Neural cell (in vitro differentiated cells): ENCODE measurements at regions not wholly inside any gene's neighbourhood (a gene's known extent, or its start where the extent isn't known, plus 50 kb on each side); places are given as distances from the start of the nearest gene placed in this dataset.

Experiments
- H2AFZ ChIP-seq: fragments of 200-600, 300-800 bp; sonication (generic), shearing (Covaris generic); 2 replicates; pipeline ENCODE4 v1.6.0; 2014; ENCODE audit warnings: low read depth, mild to moderate bottlenecking, antibody characterized with exemption, low read length, moderate library complexity
- H3F3A ChIP-seq: fragments of 200-600 bp; shearing (Covaris generic); 2 replicates; pipeline ENCODE4 v1.6.1; 2016; ENCODE audit warnings: mild to moderate bottlenecking, moderate library complexity, mixed read lengths, antibody characterized with exemption, low read length; ENCODE audit not compliant: insufficient read depth, poor library complexity, severe bottlenecking
- H3K27ac ChIP-seq: fragments of 200-600, 300-800 bp; sonication (generic), shearing (Covaris generic); 2 replicates; pipeline ENCODE4 v1.5.1; 2014; ENCODE audit warnings: mild to moderate bottlenecking, low read length, moderate library complexity
- H3K27me3 ChIP-seq: fragments of 300-800, 200-600 bp; sonication (generic), shearing (Covaris generic); 2 replicates; pipeline ENCODE4 v1.6.0; 2014; ENCODE audit warnings: mild to moderate bottlenecking, low read depth, low read length, moderate library complexity; ENCODE audit not compliant: insufficient read depth
- H3K36me3 ChIP-seq: fragments of 300-800, 200-600 bp; sonication (generic), shearing (Covaris generic); 2 replicates; pipeline ENCODE4 v1.5.1; 2014; ENCODE audit warnings: mild to moderate bottlenecking, antibody characterized with exemption, low read length, moderate library complexity; ENCODE audit not compliant: insufficient read depth
- H3K4me2 ChIP-seq: fragments of 300-800, 200-600 bp; sonication (generic), shearing (Covaris generic); 2 replicates; pipeline ENCODE4 v1.6.0; 2014; ENCODE audit warnings: mild to moderate bottlenecking, low read length
- H3K4me3 ChIP-seq: fragments of 300-800, 200-600 bp; sonication (generic), shearing (Covaris generic); 2 replicates; pipeline ENCODE4 v1.5.1; 2014; ENCODE audit warnings: mild to moderate bottlenecking, low read length, moderate library complexity
- H3K79me2 ChIP-seq: fragments of 200-600 bp; shearing (Covaris generic); replicated peaks from 2 replicates; pipeline ENCODE4 v1.6.0; 2014; ENCODE audit warnings: mild to moderate bottlenecking, low read length, moderate library complexity; ENCODE audit not compliant: insufficient read depth
- H3K9ac ChIP-seq: fragments of 300-800, 200-600 bp; sonication (generic), shearing (Covaris generic); 2 replicates; pipeline ENCODE4 v1.6.1; 2016; ENCODE audit warnings: mild to moderate bottlenecking, low read length, mixed read lengths
- H3K9me2 ChIP-seq: fragments of 200-600 bp; shearing (Covaris generic); 2 replicates; pipeline ENCODE4 v1.6.1; 2016; ENCODE audit warnings: mild to moderate bottlenecking, low read length, mixed read lengths; ENCODE audit not compliant: insufficient read depth
- H3K9me3 ChIP-seq: fragments of 200-600, 300-800 bp; sonication (generic), shearing (Covaris generic); 2 replicates; pipeline ENCODE4 v1.6.1; 2016; ENCODE audit warnings: mild to moderate bottlenecking, mixed run types, low read length, moderate library complexity, mixed read lengths
- H4K20me1 ChIP-seq: fragments of 200-600 bp; shearing (Covaris generic); 2 replicates; pipeline ENCODE4 v1.6.1; 2016; ENCODE audit warnings: mild to moderate bottlenecking, mixed run types; ENCODE audit not compliant: insufficient read depth
- EP300 ChIP-seq: fragments of 450-650 bp; conservative IDR thresholded peaks from 2 replicates; pipeline ENCODE4 v1.6.1; 2014; ENCODE audit warnings: antibody characterized with exemption, mild to moderate bottlenecking, moderate library complexity; ENCODE audit not compliant: poor library complexity, severe bottlenecking
- EZH2 ChIP-seq: fragments of 200-600, 300-800 bp; shearing (Covaris generic), sonication (generic); IDR thresholded peaks from 2 replicates; pipeline ENCODE4 v1.6.1; 2014; ENCODE audit warnings: antibody characterized with exemption, low read length, borderline replicate concordance, mild to moderate bottlenecking; ENCODE audit not compliant: insufficient read depth, poor library complexity, severe bottlenecking
- MXI1 ChIP-seq: fragments of 450-650 bp; conservative IDR thresholded peaks from 2 replicates; pipeline ENCODE4 v1.6.1; 2014; ENCODE audit warnings: antibody characterized with exemption, mild to moderate bottlenecking; ENCODE audit not compliant: poor library complexity, severe bottlenecking
- POLR2AphosphoS5 ChIP-seq: IDR thresholded peaks from 2 replicates; pipeline ENCODE4 v1.6.1; 2012
- RAD21 ChIP-seq: fragments of 450-650 bp; conservative IDR thresholded peaks from 2 replicates; pipeline ENCODE4 v1.6.1; 2014; ENCODE audit warnings: antibody characterized with exemption, mild to moderate bottlenecking, moderate library complexity
- SMC3 ChIP-seq: fragments of 450-650 bp; conservative IDR thresholded peaks from 2 replicates; pipeline ENCODE4 v1.6.1; 2014; ENCODE audit warnings: antibody characterized with exemption, mild to moderate bottlenecking, moderate library complexity; ENCODE audit not compliant: poor library complexity
- TAF1 ChIP-seq: IDR thresholded peaks from 2 replicates; pipeline ENCODE4 v1.6.1; 2012; ENCODE audit warnings: low read depth
- TF ChIP-seq, protein P1 (sequence below): IDR thresholded peaks from 2 replicates; pipeline ENCODE4 v1.6.1; 2012; ENCODE audit warnings: borderline replicate concordance
- TF ChIP-seq, protein P2 (sequence below): fragments of 450-650 bp; IDR thresholded peaks from 2 replicates; pipeline ENCODE4 v1.5.1; 2014; ENCODE audit warnings: antibody characterized with exemption, mild to moderate bottlenecking, moderate library complexity; ENCODE audit not compliant: poor library complexity, severe bottlenecking

DNA sequence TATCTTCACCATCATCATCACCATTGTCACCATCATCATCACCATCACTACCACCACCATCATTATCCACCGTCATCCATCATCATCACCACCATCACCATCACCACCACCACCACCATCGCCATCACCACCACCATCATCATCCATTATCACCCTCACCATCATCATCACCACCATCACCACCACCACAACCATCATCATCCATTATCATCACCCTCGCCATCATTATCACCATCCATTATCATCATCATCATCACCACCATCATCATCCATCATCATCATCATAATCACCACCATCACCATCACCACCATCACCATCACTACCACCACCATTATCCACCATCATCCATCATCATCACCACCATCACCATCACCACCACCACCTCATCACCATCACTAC lies 95.6 kb downstream of the C16orf95 start:
- Histone ChIP-seq H3K9me2 (no peaks in the 10 kb centered on the region), H3K4me2 (no peak overlapping the region), H3K36me3 (no peaks in the 10 kb centered on the region), H2AFZ (no peak overlapping the region), H3F3A (no peaks in the 10 kb centered on the region), H3K79me2 (no peaks in the 10 kb centered on the region), H4K20me1 (no peaks in the 10 kb centered on the region), H3K27ac (no peak overlapping the region), H3K9me3 (no peaks in the 10 kb centered on the region), H3K27me3 (no peaks in the 10 kb centered on the region), H3K4me3 (no peak overlapping the region), H3K9ac (no peak overlapping the region)
- TF ChIP-seq, protein P1, sequence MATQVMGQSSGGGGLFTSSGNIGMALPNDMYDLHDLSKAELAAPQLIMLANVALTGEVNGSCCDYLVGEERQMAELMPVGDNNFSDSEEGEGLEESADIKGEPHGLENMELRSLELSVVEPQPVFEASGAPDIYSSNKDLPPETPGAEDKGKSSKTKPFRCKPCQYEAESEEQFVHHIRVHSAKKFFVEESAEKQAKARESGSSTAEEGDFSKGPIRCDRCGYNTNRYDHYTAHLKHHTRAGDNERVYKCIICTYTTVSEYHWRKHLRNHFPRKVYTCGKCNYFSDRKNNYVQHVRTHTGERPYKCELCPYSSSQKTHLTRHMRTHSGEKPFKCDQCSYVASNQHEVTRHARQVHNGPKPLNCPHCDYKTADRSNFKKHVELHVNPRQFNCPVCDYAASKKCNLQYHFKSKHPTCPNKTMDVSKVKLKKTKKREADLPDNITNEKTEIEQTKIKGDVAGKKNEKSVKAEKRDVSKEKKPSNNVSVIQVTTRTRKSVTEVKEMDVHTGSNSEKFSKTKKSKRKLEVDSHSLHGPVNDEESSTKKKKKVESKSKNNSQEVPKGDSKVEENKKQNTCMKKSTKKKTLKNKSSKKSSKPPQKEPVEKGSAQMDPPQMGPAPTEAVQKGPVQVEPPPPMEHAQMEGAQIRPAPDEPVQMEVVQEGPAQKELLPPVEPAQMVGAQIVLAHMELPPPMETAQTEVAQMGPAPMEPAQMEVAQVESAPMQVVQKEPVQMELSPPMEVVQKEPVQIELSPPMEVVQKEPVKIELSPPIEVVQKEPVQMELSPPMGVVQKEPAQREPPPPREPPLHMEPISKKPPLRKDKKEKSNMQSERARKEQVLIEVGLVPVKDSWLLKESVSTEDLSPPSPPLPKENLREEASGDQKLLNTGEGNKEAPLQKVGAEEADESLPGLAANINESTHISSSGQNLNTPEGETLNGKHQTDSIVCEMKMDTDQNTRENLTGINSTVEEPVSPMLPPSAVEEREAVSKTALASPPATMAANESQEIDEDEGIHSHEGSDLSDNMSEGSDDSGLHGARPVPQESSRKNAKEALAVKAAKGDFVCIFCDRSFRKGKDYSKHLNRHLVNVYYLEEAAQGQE, result no peak
- TF ChIP-seq EZH2 (no peak), TAF1 (no peak), EP300 (no peak), SMC3 (no peak), POLR2AphosphoS5 (no peak)
- TF ChIP-seq, protein P2, sequence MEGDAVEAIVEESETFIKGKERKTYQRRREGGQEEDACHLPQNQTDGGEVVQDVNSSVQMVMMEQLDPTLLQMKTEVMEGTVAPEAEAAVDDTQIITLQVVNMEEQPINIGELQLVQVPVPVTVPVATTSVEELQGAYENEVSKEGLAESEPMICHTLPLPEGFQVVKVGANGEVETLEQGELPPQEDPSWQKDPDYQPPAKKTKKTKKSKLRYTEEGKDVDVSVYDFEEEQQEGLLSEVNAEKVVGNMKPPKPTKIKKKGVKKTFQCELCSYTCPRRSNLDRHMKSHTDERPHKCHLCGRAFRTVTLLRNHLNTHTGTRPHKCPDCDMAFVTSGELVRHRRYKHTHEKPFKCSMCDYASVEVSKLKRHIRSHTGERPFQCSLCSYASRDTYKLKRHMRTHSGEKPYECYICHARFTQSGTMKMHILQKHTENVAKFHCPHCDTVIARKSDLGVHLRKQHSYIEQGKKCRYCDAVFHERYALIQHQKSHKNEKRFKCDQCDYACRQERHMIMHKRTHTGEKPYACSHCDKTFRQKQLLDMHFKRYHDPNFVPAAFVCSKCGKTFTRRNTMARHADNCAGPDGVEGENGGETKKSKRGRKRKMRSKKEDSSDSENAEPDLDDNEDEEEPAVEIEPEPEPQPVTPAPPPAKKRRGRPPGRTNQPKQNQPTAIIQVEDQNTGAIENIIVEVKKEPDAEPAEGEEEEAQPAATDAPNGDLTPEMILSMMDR, result no peak

DNA sequence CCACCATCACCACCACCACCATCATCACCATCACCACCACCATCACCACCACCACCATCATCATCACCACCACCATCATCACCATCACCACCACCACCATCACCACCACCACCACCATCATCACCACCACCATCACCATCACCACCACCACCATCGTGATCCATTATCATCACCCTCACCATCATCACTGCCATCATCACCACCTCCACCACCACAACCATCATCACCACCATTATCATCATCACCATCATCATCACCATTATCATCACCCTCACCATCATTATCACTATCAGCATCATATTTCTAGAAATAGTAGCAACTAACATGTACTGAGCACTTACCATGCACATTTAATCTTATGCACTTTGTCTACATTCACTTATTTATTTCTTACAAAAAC lies 94.9 kb downstream of the C16orf95 start:
- Histone ChIP-seq H3K79me2 (no peaks in the 10 kb centered on the region), H3K4me2 (no peak overlapping the region), H3K9ac (no peak overlapping the region)

More for the DNA sequence above, 94.9 kb downstream of the C16orf95 start:
- H3K9me3 ChIP-seq, result no peaks in the 10 kb centered on the region
- H3K9me2 ChIP-seq, result no peaks in the 10 kb centered on the region
- H3K27ac ChIP-seq, result no peak overlapping the region
- H3K27me3 ChIP-seq, result no peaks in the 10 kb centered on the region
- H2AFZ ChIP-seq, result no peak overlapping the region
- no peaks in the 10 kb centered on the region for H3K36me3 ChIP-seq
- no peaks in the 10 kb centered on the region for H3F3A ChIP-seq
- TF ChIP-seq EZH2 (no peak), POLR2AphosphoS5 (no peak), SMC3 (no peak), MXI1 (no peak), RAD21 (no peak), EP300 (no peak), TAF1 (no peak)
- TF ChIP-seq, protein P1, result no peak
- TF ChIP-seq, protein P2, result no peak
- H3K4me3 ChIP-seq, result no peak overlapping the region
- no peaks in the 10 kb centered on the region for H4K20me1 ChIP-seq
